ENCODE measurements at regions not wholly inside any gene's neighbourhood (a gene's known extent, or its start where the extent isn't known, plus 50 kb on each side); places are given as distances from the start of the nearest gene placed in this dataset.

GRCh38 chr12:88758176-88758575 lies 177.9 kb upstream of the KITLG start:
- DNase-seq (ENCODE audit: low read depth, low spot score) = no peak

- DNase-seq (ENCODE audit: low read depth, low spot score) = no peak
These were observed 176.6 kb upstream of the KITLG start for GRCh38 chr12:88756917-88757316.

GRCh38 chr12:88756153-88756552 lies 175.9 kb upstream of the KITLG start:
- no peak for DNase-seq (ENCODE audit: low read depth, low spot score)

GRCh38 chr12:88753707-88754106 lies 173.4 kb upstream of the KITLG start:
- no peak for DNase-seq (ENCODE audit: low read depth, low spot score)

- no peak for DNase-seq (ENCODE audit: low read depth, low spot score)
These were observed 172.8 kb upstream of the KITLG start for GRCh38 chr12:88753066-88753465.

GRCh38 chr12:88752183-88752582 lies 171.9 kb upstream of the KITLG start:
- no peak for DNase-seq (ENCODE audit: low read depth, low spot score)

GRCh38 chr12:88750867-88751543 lies 170.7 kb upstream of the KITLG start:
- no peak for DNase-seq (ENCODE audit: low read depth, low spot score)

GRCh38 chr12:88746386-88746785 lies 166.1 kb upstream of the KITLG start:
- no peak for DNase-seq (ENCODE audit: low read depth, low spot score)

GRCh38 chr12:88743946-88744685 lies 163.8 kb upstream of the KITLG start:
- DNase-seq (ENCODE audit: low read depth, low spot score) = no peak

GRCh38 chr12:88737838-88738472 lies 157.7 kb upstream of the KITLG start:
- no peak for DNase-seq (ENCODE audit: low read depth, low spot score)

GRCh38 chr12:88736031-88736430 lies 155.8 kb upstream of the KITLG start:
- DNase-seq (ENCODE audit: low read depth, low spot score) = no peak

- DNase-seq (ENCODE audit: low read depth, low spot score) = no peak
These were observed 152.7 kb upstream of the KITLG start for GRCh38 chr12:88733008-88733407.

GRCh38 chr12:88729196-88729595 lies 148.9 kb upstream of the KITLG start:
- no peak for DNase-seq (ENCODE audit: low read depth, low spot score)

- DNase-seq (ENCODE audit: low read depth, low spot score) = no peak
These were observed 146.8 kb upstream of the KITLG start for GRCh38 chr12:88726806-88727720.

GRCh38 chr12:88725592-88726143 lies 145.4 kb upstream of the KITLG start:
- DNase-seq (ENCODE audit: low read depth, low spot score) = no peak

GRCh38 chr12:88723219-88723618 lies 142.9 kb upstream of the KITLG start:
- DNase-seq (ENCODE audit: low read depth, low spot score) = no peak

GRCh38 chr12:88720785-88721650 lies 140.7 kb upstream of the KITLG start:
- no peak for DNase-seq (ENCODE audit: low read depth, low spot score)

GRCh38 chr12:88720231-88720630 lies 140.0 kb upstream of the KITLG start:
- no peak for DNase-seq (ENCODE audit: low read depth, low spot score)

GRCh38 chr12:88717188-88717587 lies 136.9 kb upstream of the KITLG start:
- no peak for DNase-seq (ENCODE audit: low read depth, low spot score)

- DNase-seq (ENCODE audit: low read depth, low spot score) = no peak
These were observed 136.0 kb upstream of the KITLG start for GRCh38 chr12:88716240-88716639.

- DNase-seq (ENCODE audit: low read depth, low spot score) = no peak
These were observed 135.4 kb upstream of the KITLG start for GRCh38 chr12:88715673-88716072.

Measured in activated CD4-positive, CD25-positive, alpha-beta regulatory T cell treated with anti-CD3 and anti-CD28 coated beads, Interleukin-2, amount 50 U/mL, for 16 hours (primary cell).